ENCODE measurements at regions not wholly inside any gene's neighbourhood (a gene's known extent, or its start where the extent isn't known, plus 50 kb on each side); places are given as distances from the start of the nearest gene placed in this dataset.

DNA sequence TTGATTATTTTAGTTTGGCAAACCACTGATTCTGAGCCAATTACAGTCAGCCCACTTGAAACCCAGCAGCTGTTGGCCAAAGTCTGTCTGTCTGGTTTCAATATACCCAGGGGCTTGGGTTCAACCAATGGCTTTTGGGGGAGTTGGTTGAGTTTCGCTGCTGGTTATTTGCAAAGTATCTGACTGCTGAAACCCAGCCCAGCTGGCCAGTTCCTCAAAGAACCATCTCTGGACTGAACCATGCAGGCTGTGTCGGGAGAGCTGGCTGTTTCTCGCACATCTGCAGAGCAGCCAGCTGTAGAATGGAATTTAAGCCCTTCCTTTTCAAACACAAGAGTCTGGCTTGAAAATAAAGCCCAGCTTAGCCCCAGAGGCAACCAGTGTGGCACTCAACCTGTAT lies 66.0 kb upstream of the PAX7 start:
- no peak for DNase-seq (ENCODE audit: low read depth, low spot score)
- H3K9me2 ChIP-seq (ENCODE audit: insufficient read depth): no peaks in the 10 kb centered on the region
- intact Hi-C loops (cut with micrococcal nuclease): no loop called here
- H3K79me2 ChIP-seq (ENCODE audit: insufficient read depth, low read length): no peaks in the 10 kb centered on the region
- H3K4me2 ChIP-seq (ENCODE audit: low read length): no peak overlapping the region
- ChIA-PET RAD21 (ENCODE audit: low non-redundant PET in 1 of 2, low total read pairs in 2 of 2, uncharacterized antibody in 2 of 2, unreplicated experiment in 2 of 2) (interaction anchor here in 1 of 2 experiments (0.8 kb wide), 1 partner anchor 11 kb away, joined by 3 read pairs; no protein-coding TSS in a partner anchor), POLR2A (no interaction called here), CTCF (interaction anchor here (1.7 to 3.3 kb wide), 3 partner anchors 9 to 17 kb away, joined by 6 to 10 read pairs (median 8); no protein-coding TSS in a partner anchor)
- H3K36me3 ChIP-seq (ENCODE audit: control insufficient read depth in 1 of 2, insufficient read depth in 2 of 2, low read length in 2 of 2): no peaks in the 10 kb centered on the region
- no peaks in the 10 kb centered on the region for H3K4me1 ChIP-seq (ENCODE audit: control insufficient read depth in 1 of 2, insufficient read depth in 2 of 2, low read length in 2 of 2)
- TF ChIP-seq, protein P1, sequence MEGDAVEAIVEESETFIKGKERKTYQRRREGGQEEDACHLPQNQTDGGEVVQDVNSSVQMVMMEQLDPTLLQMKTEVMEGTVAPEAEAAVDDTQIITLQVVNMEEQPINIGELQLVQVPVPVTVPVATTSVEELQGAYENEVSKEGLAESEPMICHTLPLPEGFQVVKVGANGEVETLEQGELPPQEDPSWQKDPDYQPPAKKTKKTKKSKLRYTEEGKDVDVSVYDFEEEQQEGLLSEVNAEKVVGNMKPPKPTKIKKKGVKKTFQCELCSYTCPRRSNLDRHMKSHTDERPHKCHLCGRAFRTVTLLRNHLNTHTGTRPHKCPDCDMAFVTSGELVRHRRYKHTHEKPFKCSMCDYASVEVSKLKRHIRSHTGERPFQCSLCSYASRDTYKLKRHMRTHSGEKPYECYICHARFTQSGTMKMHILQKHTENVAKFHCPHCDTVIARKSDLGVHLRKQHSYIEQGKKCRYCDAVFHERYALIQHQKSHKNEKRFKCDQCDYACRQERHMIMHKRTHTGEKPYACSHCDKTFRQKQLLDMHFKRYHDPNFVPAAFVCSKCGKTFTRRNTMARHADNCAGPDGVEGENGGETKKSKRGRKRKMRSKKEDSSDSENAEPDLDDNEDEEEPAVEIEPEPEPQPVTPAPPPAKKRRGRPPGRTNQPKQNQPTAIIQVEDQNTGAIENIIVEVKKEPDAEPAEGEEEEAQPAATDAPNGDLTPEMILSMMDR (IDR thresholded peaks at IDR 0.05 in 2 of 3, conservative IDR thresholded peaks at IDR 0.05 in 1 of 3; ENCODE audit: borderline replicate concordance in 1 of 3, insufficient read depth in 1 of 3, low read depth in 2 of 3, low read length in 2 of 3): no peak
- TF ChIP-seq, protein P2, sequence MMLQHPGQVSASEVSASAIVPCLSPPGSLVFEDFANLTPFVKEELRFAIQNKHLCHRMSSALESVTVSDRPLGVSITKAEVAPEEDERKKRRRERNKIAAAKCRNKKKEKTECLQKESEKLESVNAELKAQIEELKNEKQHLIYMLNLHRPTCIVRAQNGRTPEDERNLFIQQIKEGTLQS (IDR thresholded peaks at IDR 0.05): no peak
- TF ChIP-seq CBX3 (IDR thresholded peaks at IDR 0.05; ENCODE audit: low read depth): no peak
- TF ChIP-seq, protein P3, sequence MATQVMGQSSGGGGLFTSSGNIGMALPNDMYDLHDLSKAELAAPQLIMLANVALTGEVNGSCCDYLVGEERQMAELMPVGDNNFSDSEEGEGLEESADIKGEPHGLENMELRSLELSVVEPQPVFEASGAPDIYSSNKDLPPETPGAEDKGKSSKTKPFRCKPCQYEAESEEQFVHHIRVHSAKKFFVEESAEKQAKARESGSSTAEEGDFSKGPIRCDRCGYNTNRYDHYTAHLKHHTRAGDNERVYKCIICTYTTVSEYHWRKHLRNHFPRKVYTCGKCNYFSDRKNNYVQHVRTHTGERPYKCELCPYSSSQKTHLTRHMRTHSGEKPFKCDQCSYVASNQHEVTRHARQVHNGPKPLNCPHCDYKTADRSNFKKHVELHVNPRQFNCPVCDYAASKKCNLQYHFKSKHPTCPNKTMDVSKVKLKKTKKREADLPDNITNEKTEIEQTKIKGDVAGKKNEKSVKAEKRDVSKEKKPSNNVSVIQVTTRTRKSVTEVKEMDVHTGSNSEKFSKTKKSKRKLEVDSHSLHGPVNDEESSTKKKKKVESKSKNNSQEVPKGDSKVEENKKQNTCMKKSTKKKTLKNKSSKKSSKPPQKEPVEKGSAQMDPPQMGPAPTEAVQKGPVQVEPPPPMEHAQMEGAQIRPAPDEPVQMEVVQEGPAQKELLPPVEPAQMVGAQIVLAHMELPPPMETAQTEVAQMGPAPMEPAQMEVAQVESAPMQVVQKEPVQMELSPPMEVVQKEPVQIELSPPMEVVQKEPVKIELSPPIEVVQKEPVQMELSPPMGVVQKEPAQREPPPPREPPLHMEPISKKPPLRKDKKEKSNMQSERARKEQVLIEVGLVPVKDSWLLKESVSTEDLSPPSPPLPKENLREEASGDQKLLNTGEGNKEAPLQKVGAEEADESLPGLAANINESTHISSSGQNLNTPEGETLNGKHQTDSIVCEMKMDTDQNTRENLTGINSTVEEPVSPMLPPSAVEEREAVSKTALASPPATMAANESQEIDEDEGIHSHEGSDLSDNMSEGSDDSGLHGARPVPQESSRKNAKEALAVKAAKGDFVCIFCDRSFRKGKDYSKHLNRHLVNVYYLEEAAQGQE (IDR thresholded peaks at IDR 0.05; ENCODE audit: low read depth): no peak
- no peak for TF ChIP-seq YY1 (IDR thresholded peaks at IDR 0.05; ENCODE audit: extremely low read depth, insufficient replicate concordance, low read depth, low read length)
- TF ChIP-seq JUND (IDR thresholded peaks at IDR 0.05): no peak
- TF ChIP-seq POLR2A (IDR thresholded peaks at IDR 0.05; ENCODE audit: borderline replicate concordance, extremely low read depth, insufficient read depth, insufficient read length): no peak
- TF ChIP-seq CEBPB (IDR thresholded peaks at IDR 0.05; ENCODE audit: low read depth): no peak
- no peak for TF ChIP-seq SP1 (IDR thresholded peaks at IDR 0.05; ENCODE audit: low read depth)
- no peaks in the 10 kb centered on the region for H3K9me3 ChIP-seq (ENCODE audit: control insufficient read depth in 1 of 2, insufficient read depth in 1 of 2, low read depth in 1 of 2, low read length in 2 of 2)
- no peak overlapping the region for H3K9ac ChIP-seq (ENCODE audit: low read length)
- H4K20me1 ChIP-seq (ENCODE audit: insufficient read depth): no peaks in the 10 kb centered on the region
- H2AFZ ChIP-seq (ENCODE audit: low read depth, low read length, poor library complexity, severe bottlenecking): no peak overlapping the region
- H3K4me3 ChIP-seq (replicated peaks in 1 of 2; ENCODE audit: low read depth in 1 of 2, low read length in 2 of 2): no peak overlapping the region
- 0 out of 2 replicates have a peak, but pooled peaks cover 3% of the 10 kb centered on the region for H3K27me3 ChIP-seq (ENCODE audit: insufficient read depth, low read length)
- ATAC-seq: no peak
- H3K27ac ChIP-seq (ENCODE audit: low read depth, low read length): no peak overlapping the region
- BruUV-seq (replicated peaks): no TSS peak

Measured in HCT116 (cell line).